Cardiac muscle cell (in vitro differentiated cells and primary cell): ENCODE measurements at regions not wholly inside any gene's neighbourhood (a gene's known extent, or its start where the extent isn't known, plus 50 kb on each side); places are given as distances from the start of the nearest gene placed in this dataset.
A peak's percentile ranks its signal among the peaks of the same experiment; 100 is the strongest.

Source experiments
- DNase-seq, 2 donors: peaks; one replicate each; pipeline versions ENCODE4 v3.0.0 to v3.0.0-alpha.2; 2010 to 2017; ENCODE audit warnings: low read depth in 1 of 2, low spot score in 1 of 2
- H3K27ac ChIP-seq: fragments of 200-600 bp; sonication (generic); 2 replicates; pipeline ENCODE4 v1.5.1; 2016
- H3K27me3 ChIP-seq: fragments of 200-600 bp; sonication (generic); 2 replicates; pipeline ENCODE4 v1.6.0; 2016; ENCODE audit warnings: control low read depth
- H3K36me3 ChIP-seq: fragments of 200-600 bp; sonication (generic); 2 replicates; pipeline ENCODE4 v1.5.1; 2016; ENCODE audit warnings: control low read depth
- H3K4me1 ChIP-seq: fragments of 200-600 bp; sonication (generic); 2 replicates; pipeline ENCODE4 v1.8.1; 2017; ENCODE audit warnings: low read depth, mild to moderate bottlenecking, mixed run types
- H3K4me3 ChIP-seq: fragments of 200-600 bp; sonication (generic); 2 replicates; pipeline ENCODE4 v1.5.1; 2016; ENCODE audit warnings: mild to moderate bottlenecking
- H3K9me3 ChIP-seq: fragments of 200-600 bp; sonication (generic); 2 replicates; pipeline ENCODE4 v1.5.1; 2017; ENCODE audit warnings: low read depth, mild to moderate bottlenecking, control low read depth
- CTCF ChIP-seq: IDR thresholded peaks from 2 replicates; pipeline ENCODE4 v1.5.1; 2012; ENCODE audit warnings: low read depth, mild to moderate bottlenecking, low read length

DNA sequence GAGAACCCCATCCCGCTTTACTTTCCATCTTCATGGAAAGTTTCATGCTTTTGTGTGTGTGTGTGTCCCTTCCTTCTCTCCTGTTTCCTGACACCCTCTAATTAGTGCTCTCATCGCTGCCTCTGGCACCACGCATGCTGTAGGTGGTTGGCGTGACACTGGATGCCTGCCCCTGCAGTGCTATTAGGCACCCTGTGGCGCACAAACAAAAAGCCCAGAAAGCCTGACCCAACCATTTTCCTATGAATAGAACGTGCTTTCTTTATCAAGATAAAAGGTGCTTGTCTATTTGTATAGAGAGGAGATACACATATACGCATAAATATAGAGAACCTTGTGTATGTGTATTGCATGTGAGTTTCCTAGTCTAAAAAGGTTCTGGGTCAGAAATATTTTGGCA, 120.8 kb upstream of the CDCA7L start:
- no peak for TF ChIP-seq CTCF
- Histone ChIP-seq H3K9me3 (no peaks in the 10 kb centered on the region), H3K27ac (no peak overlapping the region), H3K4me3 (no peak overlapping the region), H3K27me3 (peaks cover 73% of the 10 kb centered on the region), H3K4me1 (no peaks in the 10 kb centered on the region), H3K36me3 (no peaks in the 10 kb centered on the region)
- no peak for DNase-seq

GRCh38 chr7:22064816-22065215, 119.1 kb upstream of the CDCA7L start:
- Histone ChIP-seq H3K4me1 (no peaks in the 10 kb centered on the region), H3K36me3 (no peaks in the 10 kb centered on the region), H3K27me3 (peaks cover 78% of the 10 kb centered on the region), H3K4me3 (no peak overlapping the region), H3K9me3 (no peaks in the 10 kb centered on the region), H3K27ac (no peak overlapping the region)
- DNase-seq = peak in 1 of 2 donors; percentile 60
- TF ChIP-seq CTCF = no peak

DNA sequence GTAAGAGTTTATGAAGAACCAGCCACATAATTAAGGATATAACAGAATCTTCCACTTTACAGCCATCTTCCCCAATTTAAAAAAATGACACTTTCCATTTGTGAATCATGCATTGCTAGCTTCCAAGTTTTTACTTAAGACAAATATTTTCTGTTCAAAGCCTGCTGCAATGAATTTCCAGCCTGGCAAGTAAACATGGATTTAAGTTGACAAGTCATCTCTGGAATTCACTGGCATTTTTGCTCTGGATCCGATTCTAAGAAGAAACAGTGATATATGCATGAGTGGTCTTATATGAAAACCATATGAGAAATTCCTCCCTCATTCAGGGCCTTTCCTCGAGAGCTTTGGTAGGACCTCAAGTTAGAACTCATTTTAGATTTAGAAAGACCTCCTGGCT, 116.1 kb upstream of the CDCA7L start:
- Histone ChIP-seq H3K27ac (no peak overlapping the region), H3K4me3 (no peak overlapping the region), H3K9me3 (no peaks in the 10 kb centered on the region), H3K27me3 (peaks cover 71% of the 10 kb centered on the region), H3K4me1 (no peaks in the 10 kb centered on the region), H3K36me3 (no peaks in the 10 kb centered on the region)
- no peak for TF ChIP-seq CTCF
- no peak for DNase-seq

- no peaks in the 10 kb centered on the region for H3K4me1 ChIP-seq
- H3K27me3 ChIP-seq = peaks cover 70% of the 10 kb centered on the region
- no peak overlapping the region for H3K27ac ChIP-seq
- no peak for DNase-seq
- no peak overlapping the region for H3K4me3 ChIP-seq
- no peak for TF ChIP-seq CTCF
- H3K36me3 ChIP-seq = no peaks in the 10 kb centered on the region
- no peaks in the 10 kb centered on the region for H3K9me3 ChIP-seq
Observed at GRCh38 chr7:22060863-22061262, 115.2 kb upstream of the CDCA7L start.

GRCh38 chr7:22060197-22060596, 114.5 kb upstream of the CDCA7L start:
- Histone ChIP-seq H3K27ac (no peak overlapping the region), H3K36me3 (no peaks in the 10 kb centered on the region), H3K4me1 (no peaks in the 10 kb centered on the region), H3K27me3 (peaks cover 64% of the 10 kb centered on the region), H3K4me3 (no peak overlapping the region), H3K9me3 (no peaks in the 10 kb centered on the region)
- TF ChIP-seq CTCF = no peak
- no peak for DNase-seq

- H3K36me3 ChIP-seq = no peaks in the 10 kb centered on the region
- TF ChIP-seq CTCF = no peak
Observed at GRCh38 chr7:22055226-22055625, 109.5 kb upstream of the CDCA7L start.

More at GRCh38 chr7:22055226-22055625, 109.5 kb upstream of the CDCA7L start:
- no peak for DNase-seq
- Histone ChIP-seq H3K4me3 (no peak overlapping the region), H3K27me3 (peaks cover 59% of the 10 kb centered on the region), H3K4me1 (no peaks in the 10 kb centered on the region), H3K27ac (no peak overlapping the region), H3K9me3 (no peaks in the 10 kb centered on the region)
